HepG2 (cell line): ENCODE measurements at regions not wholly inside any gene's neighbourhood (a gene's known extent, or its start where the extent isn't known, plus 50 kb on each side); places are given as distances from the start of the nearest gene placed in this dataset.

Experiments used
- ATAC-seq: fragments of 200-7000 bp; cut with Tn5 transposase; 3 replicates; pipeline ENCODE4 v1.9.1; 2020; ENCODE audit warnings: mild to moderate bottlenecking, moderate library complexity
- BruUV-seq: library from RNA; stranded (reverse); fragments of 400-500 nt; replicated peaks from 2 replicates; lab custom pipeline; 2021; lab: Mats Ljungman, UMichigan
- CTCF ChIA-PET: fragments of 300-600 bp; formaldehyde crosslinking; extraction: SDS; loops from one replicate; lab custom pipeline; 2021; ENCODE audit warnings: low total read pairs, inconsistent platforms, low intra/inter-chr PET ratio; lab: Yijun Ruan, JAX
- POLR2A ChIA-PET: fragments of 350-600 bp; sonication (Branson Sonifier 250); formaldehyde crosslinking; loops from one replicate; lab custom pipeline; 2020; ENCODE audit warnings: antibody characterized with exemption, inconsistent platforms; lab: Yijun Ruan, JAX
- DNase-seq: peaks from one replicate; pipeline ENCODE4 v3.0.0-alpha.2; 2015; ENCODE audit warnings: low spot score
- FAIRE-seq: peaks from 3 replicates; lab custom pipeline; 2011; peaks lifted over from hg19 to GRCh38; lab: Jason Lieb, UNC
- H2AFZ ChIP-seq: one replicate; pipeline ENCODE4 v1.6.1; 2011; ENCODE audit warnings: low read length, inconsistent platforms
- H3K27ac ChIP-seq: fragments of 300-600 bp; 3 replicates; pipeline ENCODE4 v1.8.0; 2011; ENCODE audit warnings: mixed run types, mild to moderate bottlenecking, mixed read lengths, low read length, inconsistent platforms; ENCODE audit not compliant: insufficient read depth; ENCODE audit errors: extremely low read length
- H3K27me3 ChIP-seq, 2 experiments: fragments of 200-600 bp in 1 of 2; 2 replicates in 1 of 2; 3 replicates in 1 of 2; pipeline versions ENCODE4 v1.6.0 to v1.8.0; 2011; ENCODE audit warnings: low read length in 2 of 2, mild to moderate bottlenecking in 2 of 2, moderate library complexity in 2 of 2, inconsistent platforms in 1 of 2; ENCODE audit not compliant: insufficient read depth in 2 of 2, control insufficient read depth in 1 of 2
- H3K36me3 ChIP-seq, 2 experiments: fragments of 200-600 bp in 1 of 2; replicated peaks in 1 of 2; 2 replicates in 1 of 2; 3 replicates in 1 of 2; pipeline versions ENCODE4 v1.5.1 to v1.8.0; 2011; ENCODE audit warnings: low read length in 2 of 2, inconsistent platforms in 1 of 2; ENCODE audit not compliant: insufficient read depth in 2 of 2, control insufficient read depth in 1 of 2
- H3K4me1 ChIP-seq: 2 replicates; pipeline ENCODE4 v1.5.1; 2012; ENCODE audit warnings: low read length, inconsistent platforms; ENCODE audit not compliant: insufficient read depth
- H3K4me2 ChIP-seq: 2 replicates; pipeline ENCODE4 v1.6.0; 2011; ENCODE audit warnings: low read depth, low read length, inconsistent platforms
- H3K4me3 ChIP-seq, 3 experiments: fragments of 200-600 bp in 1 of 3; sonication (generic), shearing (Covaris generic) in 1 of 3; replicated peaks in 1 of 3; 2 replicates each; pipeline ENCODE4 v1.5.1; 2011 to 2016; ENCODE audit warnings: low read length in 3 of 3, inconsistent platforms in 2 of 3, low read depth in 2 of 3, mild to moderate bottlenecking in 2 of 3, control low read depth in 1 of 3, mixed read lengths in 1 of 3; ENCODE audit not compliant: insufficient read depth in 1 of 3
- H3K79me2 ChIP-seq: one replicate; pipeline ENCODE4 v1.6.1; 2011; ENCODE audit warnings: low read length, inconsistent platforms; ENCODE audit not compliant: insufficient read depth
- H3K9ac ChIP-seq: 2 replicates; pipeline ENCODE4 v1.6.0; 2011; ENCODE audit warnings: mild to moderate bottlenecking, low read depth, low read length, inconsistent platforms; ENCODE audit not compliant: insufficient read depth
- H3K9me3 ChIP-seq: 2 replicates; pipeline ENCODE4 v1.5.1; 2012; ENCODE audit warnings: mild to moderate bottlenecking, low read length
- H4K20me1 ChIP-seq: 2 replicates; pipeline ENCODE4 v1.6.0; 2011; ENCODE audit warnings: inconsistent platforms, mild to moderate bottlenecking, low read length, moderate library complexity; ENCODE audit not compliant: insufficient read depth
- CBX2 ChIP-seq, 2 experiments: fragments of 200-600 bp in 1 of 2; sonication (generic); formaldehyde crosslinking in 1 of 2; IDR thresholded peaks; 2 replicates each; pipeline versions ENCODE4 v1.7.0 to v1.8.1; 2018 to 2022; ENCODE audit warnings: low read depth in 2 of 2, low read length in 1 of 2, mild to moderate bottlenecking in 1 of 2, missing genetic modification reagents in 1 of 2
- E2F5 ChIP-seq: sonication (generic); formaldehyde crosslinking; conservative IDR thresholded peaks from 2 replicates; pipeline ENCODE4 v1.4.0; 2020; ENCODE audit warnings: missing genetic modification reagents
- KDM5A ChIP-seq: fragments of 200-600 bp; sonication (generic); IDR thresholded peaks from 2 replicates; pipeline ENCODE4 v1.7.0; 2018; ENCODE audit warnings: antibody characterized with exemption, mild to moderate bottlenecking, low read length, borderline replicate concordance
- NBN ChIP-seq: fragments of 450-650 bp; conservative IDR thresholded peaks from 2 replicates; pipeline ENCODE4 v1.6.1; 2017
- REXO4 ChIP-seq: sonication (generic); formaldehyde crosslinking; IDR thresholded peaks from 2 replicates; pipeline ENCODE4 v1.8.0; 2022; ENCODE audit warnings: missing genetic modification reagents, mild to moderate bottlenecking, borderline replicate concordance
- SNAPC2 ChIP-seq: sonication (generic); formaldehyde crosslinking; IDR thresholded peaks from 2 replicates; pipeline ENCODE4 v1.8.1; 2022; ENCODE audit warnings: mild to moderate bottlenecking, missing genetic modification reagents
- SP1 ChIP-seq, 2 experiments: fragments of 450-650 bp in 1 of 2; sonication (generic) in 1 of 2; formaldehyde crosslinking in 1 of 2; IDR thresholded peaks; 2 replicates each; pipeline versions ENCODE4 v1.4.0 to v1.6.1; 2016 to 2020; ENCODE audit warnings: missing genetic modification reagents in 1 of 2
- TFDP2 ChIP-seq: sonication (generic); formaldehyde crosslinking; IDR thresholded peaks from 2 replicates; pipeline ENCODE4 v1.4.0; 2020; ENCODE audit warnings: missing genetic modification reagents
- ZBTB8A ChIP-seq: sonication (generic); formaldehyde crosslinking; IDR thresholded peaks from 2 replicates; pipeline ENCODE4 v1.4.0; 2020; ENCODE audit warnings: mild to moderate bottlenecking, low read depth, missing genetic modification reagents, borderline replicate concordance
- ZNF296 ChIP-seq: sonication (generic); formaldehyde crosslinking; conservative IDR thresholded peaks from 2 replicates; pipeline ENCODE4 v1.5.0; 2020; ENCODE audit warnings: mild to moderate bottlenecking, missing genetic modification reagents
- WGBS: methylation state at CpG from one replicate; pipeline ENCODE4 v1.1.6; 2017; ENCODE audit warnings: low lambda C conversion rate; 5-methylcytosine and 5-hydroxymethylcytosine counted together
- in situ Hi-C: cut with HindIII; loops from 2 replicates; pipeline ENCODE4 v1.10.0; 2017; ENCODE audit warnings: low pct_unique_long_range_greater_than_20kb; ENCODE audit not compliant: extremely low pct_ligation_motif_present
- intact Hi-C: fragments of 100-400 bp; cut with micrococcal nuclease; formaldehyde crosslinking; loops from one replicate; pipeline ENCODE4 v1.10.0; 2022; ENCODE audit not compliant: unreplicated experiment

- no peak for TF ChIP-seq ZNF296
- TF ChIP-seq ZBTB8A (CRISPR knock-in tag) = no peak
- no peak for TF ChIP-seq REXO4
- TF ChIP-seq NBN = no peak
Observed at GRCh38 chr13:39130301-39130700, 92.0 kb downstream of the NHLRC3 start (continued).

- Histone ChIP-seq H4K20me1 (no peaks in the 10 kb centered on the region), H3K27me3 (no peaks in the 10 kb centered on the region), H3K9me3 (no peaks in the 10 kb centered on the region), H3K79me2 (no peaks in the 10 kb centered on the region), H3K4me1 (no peaks in the 10 kb centered on the region), H3K36me3 (no peaks in the 10 kb centered on the region), H3K4me2 (no peak overlapping the region), H3K4me3 (no peak overlapping the region), H3K9ac (no peak overlapping the region), H2AFZ (no peak overlapping the region), H3K27ac (no peak overlapping the region)
- intact Hi-C loops = no loop called here
- FAIRE-seq = no peak
- no peak for DNase-seq
- no peak for ATAC-seq
- WGBS = 4% methylated on average over 4 of the region's 4 CpGs
- in situ Hi-C loops = no loop called here
- TF ChIP-seq KDM5A (no peak), CBX2 (IDR thresholded peaks at IDR 0.05; ENCODE audit: low read depth, low read length) (no peak), CBX2 (CRISPR knock-in tag; IDR thresholded peaks at IDR 0.05; ENCODE audit: low read depth) (no peak), E2F5 (no peak), TFDP2 (CRISPR knock-in tag) (no peak), SNAPC2 (CRISPR knock-in tag) (no peak), SP1 (IDR thresholded peaks at IDR 0.05) (no peak), SP1 (CRISPR knock-in tag; IDR thresholded peaks at IDR 0.05) (no peak)
- CTCF ChIA-PET = no interaction called here
- no TSS peak for BruUV-seq
- POLR2A ChIA-PET = no interaction called here
Observed at GRCh38 chr13:39132286-39133230, 94.3 kb downstream of the NHLRC3 start.
